IMR-90 (cell line): ENCODE measurements at regions not wholly inside any gene's neighbourhood (a gene's known extent, or its start where the extent isn't known, plus 50 kb on each side); places are given as distances from the start of the nearest gene placed in this dataset.

Source experiments
- ATAC-seq: fragments of 200-7000 bp; cut with Tn5 transposase; 2 replicates; pipeline ENCODE4 v1.9.1; 2020; ENCODE audit warnings: low read depth, mild to moderate bottlenecking, moderate library complexity
- BruUV-seq: library from RNA; stranded (reverse); fragments of 400-500 nt; replicated peaks from 2 replicates; lab custom pipeline; 2021; lab: Mats Ljungman, UMichigan
- CTCF ChIA-PET: fragments of 300-600 bp; formaldehyde crosslinking; extraction: SDS; loops from one replicate; lab custom pipeline; 2021; ENCODE audit warnings: antibody characterized with exemption; lab: Yijun Ruan, JAX
- POLR2A ChIA-PET: fragments of 300-600 bp; sonication (Branson Sonifier 250); formaldehyde crosslinking; loops from one replicate; lab custom pipeline; 2022; ENCODE audit warnings: antibody characterized with exemption; ENCODE audit not compliant: unreplicated experiment; lab: Charles Lee
- DNase-seq: peaks from one replicate; pipeline ENCODE4 v3.0.0; 2013
- H2AFZ ChIP-seq: replicated peaks from 2 replicates; pipeline ENCODE3; 2013; ENCODE audit warnings: low read length, mild to moderate bottlenecking; ENCODE audit not compliant: poor library complexity
- H2AK5ac ChIP-seq: 2 replicates; pipeline ENCODE4 v1.6.1; 2013; ENCODE audit warnings: low read depth, low read length, inconsistent platforms
- H2AK9ac ChIP-seq: replicated peaks from 2 replicates; pipeline ENCODE3; 2013; ENCODE audit warnings: mild to moderate bottlenecking, low read depth, low read length, moderate library complexity; ENCODE audit not compliant: poor library complexity
- H2BK120ac ChIP-seq: 2 replicates; pipeline ENCODE4 v1.6.1; 2013; ENCODE audit warnings: low read depth, low read length, inconsistent platforms
- H2BK15ac ChIP-seq: 3 replicates; pipeline ENCODE4 v1.6.1; 2013; ENCODE audit warnings: low read depth, low read length, inconsistent platforms
- H2BK20ac ChIP-seq: 2 replicates; pipeline ENCODE4 v1.6.1; 2013; ENCODE audit warnings: low read depth, mild to moderate bottlenecking, inconsistent platforms, low read length, moderate library complexity
- H2BK5ac ChIP-seq: 2 replicates; pipeline ENCODE4 v1.6.1; 2013; ENCODE audit warnings: mild to moderate bottlenecking, low read depth, low read length, inconsistent platforms; ENCODE audit not compliant: poor library complexity, severe bottlenecking
- H3K14ac ChIP-seq: replicated peaks from 2 replicates; pipeline ENCODE4 v1.6.1; 2013; ENCODE audit warnings: low read depth, low read length, inconsistent platforms
- H3K18ac ChIP-seq: 2 replicates; pipeline ENCODE4 v1.6.1; 2013; ENCODE audit warnings: low read depth, low read length, control low read depth
- H3K23ac ChIP-seq: 2 replicates; pipeline ENCODE4 v1.6.1; 2013; ENCODE audit warnings: low read depth, low read length, inconsistent platforms
- H3K27ac ChIP-seq: 2 replicates; pipeline ENCODE4 v1.5.1; 2013; ENCODE audit warnings: mild to moderate bottlenecking, control low read depth, low read length; ENCODE audit not compliant: insufficient read depth
- H3K27me3 ChIP-seq: 2 replicates; pipeline ENCODE4 v1.6.1; 2013; ENCODE audit warnings: low read length; ENCODE audit not compliant: control insufficient read depth, insufficient read depth
- H3K36me3 ChIP-seq: 2 replicates; pipeline ENCODE4 v1.6.1; 2013; ENCODE audit warnings: low read length, mixed read lengths; ENCODE audit not compliant: control insufficient read depth, insufficient read depth
- H3K4ac ChIP-seq: 2 replicates; pipeline ENCODE4 v1.6.1; 2013; ENCODE audit warnings: low read depth, low read length, inconsistent platforms
- H3K4me1 ChIP-seq: 2 replicates; pipeline ENCODE4 v1.6.1; 2013; ENCODE audit warnings: low read length, mixed read lengths; ENCODE audit not compliant: control insufficient read depth, insufficient read depth
- H3K4me2 ChIP-seq: 2 replicates; pipeline ENCODE4 v1.6.1; 2013; ENCODE audit warnings: low read depth, mild to moderate bottlenecking, control low read depth, low read length, moderate library complexity
- H3K4me3 ChIP-seq: 2 replicates; pipeline ENCODE4 v1.5.1; 2013; ENCODE audit warnings: low read depth, mild to moderate bottlenecking, control low read depth, low read length, moderate library complexity; ENCODE audit not compliant: insufficient read depth
- H3K56ac ChIP-seq: 2 replicates; pipeline ENCODE4 v1.6.1; 2013; ENCODE audit warnings: low read length, inconsistent platforms; ENCODE audit not compliant: insufficient read depth; ENCODE audit errors: extremely low read depth
- H3K79me1 ChIP-seq, 2 experiments: 2 replicates each; pipeline ENCODE4 v1.6.1; 2013; ENCODE audit warnings: low read length in 2 of 2, inconsistent platforms in 1 of 2, low read depth in 1 of 2
- H3K9ac ChIP-seq: 2 replicates; pipeline ENCODE4 v1.6.1; 2013; ENCODE audit warnings: low read depth, low read length, control low read depth
- H3K9me1 ChIP-seq: 2 replicates; pipeline ENCODE4 v1.6.1; 2013; ENCODE audit warnings: low read length, inconsistent platforms; ENCODE audit not compliant: insufficient read depth
- H3K9me3 ChIP-seq: 2 replicates; pipeline ENCODE4 v1.6.1; 2013; ENCODE audit warnings: low read length; ENCODE audit not compliant: control insufficient read depth, insufficient read depth
- H4K20me1 ChIP-seq: 2 replicates; pipeline ENCODE4 v1.6.1; 2013; ENCODE audit warnings: low read length, inconsistent platforms; ENCODE audit not compliant: insufficient read depth
- H4K5ac ChIP-seq: 2 replicates; pipeline ENCODE4 v1.6.1; 2013; ENCODE audit warnings: mild to moderate bottlenecking, low read depth, low read length, control low read depth
- H4K8ac ChIP-seq, 2 experiments: 2 replicates each; pipeline ENCODE4 v1.6.1; 2013; ENCODE audit warnings: low read depth in 2 of 2, low read length in 2 of 2, control low read depth in 1 of 2, inconsistent platforms in 1 of 2
- H4K91ac ChIP-seq: 2 replicates; pipeline ENCODE4 v1.6.1; 2013; ENCODE audit warnings: low read depth, low read length, inconsistent platforms; ENCODE audit not compliant: insufficient read depth
- BHLHE40 ChIP-seq: fragments of 150-350 bp; IDR thresholded peaks from 2 replicates; pipeline ENCODE4 v1.6.1; 2016; ENCODE audit warnings: mild to moderate bottlenecking, low read depth, low read length
- CEBPB ChIP-seq: IDR thresholded peaks from 2 replicates; pipeline ENCODE4 v1.6.1; 2012; ENCODE audit warnings: low read depth, low read length, improper control_type of control experiment
- CHD1 ChIP-seq: IDR thresholded peaks from 2 replicates; pipeline ENCODE4 v1.6.1; 2012; ENCODE audit warnings: low read depth, low read length, improper control_type of control experiment
- FOS ChIP-seq: fragments of 150-350 bp; IDR thresholded peaks from 2 replicates; pipeline ENCODE4 v1.6.1; 2016; ENCODE audit warnings: low read depth, low read length
- MAFK ChIP-seq: IDR thresholded peaks from 2 replicates; pipeline ENCODE4 v1.6.1; 2012; ENCODE audit warnings: low read depth, low read length, improper control_type of control experiment
- MAZ ChIP-seq: IDR thresholded peaks from 2 replicates; pipeline ENCODE4 v1.6.1; 2012; ENCODE audit warnings: low read depth, mild to moderate bottlenecking, low read length, improper control_type of control experiment, moderate library complexity, borderline replicate concordance
- MXI1 ChIP-seq: IDR thresholded peaks from 2 replicates; pipeline ENCODE4 v1.6.1; 2012; ENCODE audit warnings: low read depth, mild to moderate bottlenecking, low read length, moderate library complexity, borderline replicate concordance
- NFE2L2 ChIP-seq: fragments of 150-350 bp; IDR thresholded peaks from 2 replicates; pipeline ENCODE4 v1.6.1; 2016; ENCODE audit warnings: low read depth, mild to moderate bottlenecking, low read length
- POLR2A ChIP-seq: IDR thresholded peaks from 2 replicates; pipeline ENCODE4 v1.6.1; 2012; ENCODE audit warnings: mild to moderate bottlenecking, low read depth, low read length
- RAD21 ChIP-seq: IDR thresholded peaks from 2 replicates; pipeline ENCODE4 v1.6.1; 2012; ENCODE audit warnings: low read length, improper control_type of control experiment
- RCOR1 ChIP-seq: IDR thresholded peaks from 2 replicates; pipeline ENCODE4 v1.6.1; 2012; ENCODE audit warnings: mild to moderate bottlenecking, low read length, improper control_type of control experiment; ENCODE audit not compliant: insufficient replicate concordance
- RFX5 ChIP-seq: IDR thresholded peaks from 2 replicates; pipeline ENCODE4 v1.8.0; 2012; ENCODE audit warnings: low read depth, mild to moderate bottlenecking, low read length, moderate library complexity
- SMC3 ChIP-seq: fragments of 150-350 bp; IDR thresholded peaks from 2 replicates; pipeline ENCODE4 v1.6.1; 2016; ENCODE audit warnings: low read depth, mild to moderate bottlenecking, antibody characterized with exemption, low read length, moderate library complexity
- WGBS, 2 experiments: methylation state at CpG; one replicate each; pipeline versions ENCODE4 v1.1.5 to v1.1.7; 2013; ENCODE audit warnings: missing lambda C conversion rate in 2 of 2; ENCODE audit not compliant: insufficient read length in 1 of 2; ENCODE audit errors: extremely low coverage in 2 of 2; 5-methylcytosine and 5-hydroxymethylcytosine counted together
- dilution Hi-C: fragments of 300-500 bp; cut with HindIII; formaldehyde crosslinking; loops from one replicate; pipeline ENCODE4 v1.14.3; 2018; ENCODE audit warnings: low sequenced_read_pairs; ENCODE audit not compliant: unreplicated experiment
- in situ Hi-C: fragments of 300-500 bp; cut with MboI; formaldehyde crosslinking; loops from 3 replicates; pipeline ENCODE4 v1.14.3; 2019; ENCODE audit warnings: low sequenced_read_pairs, inconsistent platforms, mixed read lengths
- intact Hi-C: fragments of 100-400 bp; cut with micrococcal nuclease; formaldehyde crosslinking; loops from 2 replicates; pipeline ENCODE4 v1.10.0; 2022
- TF ChIP-seq, protein P1 (sequence below): fragments of 150-350 bp; IDR thresholded peaks from 2 replicates; pipeline ENCODE4 v1.6.1; 2016; ENCODE audit warnings: low read depth, mild to moderate bottlenecking, low read length, moderate library complexity, borderline replicate concordance
- TF ChIP-seq, protein P2 (sequence below): conservative IDR thresholded peaks from 2 replicates; pipeline ENCODE4 v1.5.1; 2012; ENCODE audit warnings: mild to moderate bottlenecking, low read depth, low read length, improper control_type of control experiment
- TF ChIP-seq, protein P3 (sequence below): fragments of 150-350 bp; IDR thresholded peaks from 2 replicates; pipeline ENCODE4 v1.6.1; 2017; ENCODE audit warnings: mild to moderate bottlenecking, antibody characterized with exemption, low read length, low read depth

DNA sequence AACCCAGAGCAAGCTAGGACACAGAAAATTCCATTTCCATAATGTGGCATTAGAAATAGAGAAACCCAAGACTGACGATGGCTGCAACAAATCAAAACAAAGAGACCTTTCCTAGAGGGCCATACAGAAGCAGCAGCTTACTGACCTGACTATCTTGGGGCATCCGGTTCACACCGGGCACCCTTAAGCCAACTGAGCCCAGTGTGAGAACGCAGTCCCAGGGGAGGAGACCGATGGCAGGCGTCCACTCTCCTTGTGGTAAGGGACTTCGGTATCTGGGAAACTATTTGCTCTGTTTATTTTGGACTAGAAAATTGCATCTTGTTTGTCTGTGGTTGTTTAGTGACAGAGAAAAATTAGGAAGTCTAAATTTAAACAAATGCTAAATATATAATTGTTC lies 244.8 kb upstream of the COPS8 start:
- Histone ChIP-seq H4K5ac (no peak overlapping the region), H3K18ac (no peak overlapping the region), H2BK120ac (no peak overlapping the region), H2BK20ac (no peak overlapping the region), H2BK15ac (no peak overlapping the region), H4K8ac (no peak overlapping the region), H4K91ac (no peak overlapping the region), H2AFZ (no peak overlapping the region), H2AK5ac (no peak overlapping the region), H3K4ac (no peak overlapping the region), H3K23ac (no peak overlapping the region), H2BK5ac (no peak overlapping the region), H3K27me3 (peaks cover 2% of the 10 kb centered on the region), H2AK9ac (no peak overlapping the region), H3K9me1 (no peaks in the 10 kb centered on the region), H3K4me3 (no peak overlapping the region), H3K9me3 (peaks cover 2% of the 10 kb centered on the region; the same call in 1 of the 2 replicates), H3K4me1 (no peaks in the 10 kb centered on the region), H3K36me3 (no peaks in the 10 kb centered on the region), H3K27ac (no peak overlapping the region), H3K79me1 (no peaks in the 10 kb centered on the region), H3K56ac (no peak overlapping the region), H3K14ac (no peak overlapping the region), H3K4me2 (no peak overlapping the region), H4K20me1 (no peaks in the 10 kb centered on the region), H3K9ac (no peak overlapping the region)
- TF ChIP-seq FOS, result no peak
- no peak for TF ChIP-seq POLR2A
- TF ChIP-seq, protein P1, sequence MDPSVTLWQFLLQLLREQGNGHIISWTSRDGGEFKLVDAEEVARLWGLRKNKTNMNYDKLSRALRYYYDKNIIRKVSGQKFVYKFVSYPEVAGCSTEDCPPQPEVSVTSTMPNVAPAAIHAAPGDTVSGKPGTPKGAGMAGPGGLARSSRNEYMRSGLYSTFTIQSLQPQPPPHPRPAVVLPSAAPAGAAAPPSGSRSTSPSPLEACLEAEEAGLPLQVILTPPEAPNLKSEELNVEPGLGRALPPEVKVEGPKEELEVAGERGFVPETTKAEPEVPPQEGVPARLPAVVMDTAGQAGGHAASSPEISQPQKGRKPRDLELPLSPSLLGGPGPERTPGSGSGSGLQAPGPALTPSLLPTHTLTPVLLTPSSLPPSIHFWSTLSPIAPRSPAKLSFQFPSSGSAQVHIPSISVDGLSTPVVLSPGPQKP, result no peak
- no peak for TF ChIP-seq MXI1
- TF ChIP-seq MAZ, result no peak
- TF ChIP-seq, protein P2, sequence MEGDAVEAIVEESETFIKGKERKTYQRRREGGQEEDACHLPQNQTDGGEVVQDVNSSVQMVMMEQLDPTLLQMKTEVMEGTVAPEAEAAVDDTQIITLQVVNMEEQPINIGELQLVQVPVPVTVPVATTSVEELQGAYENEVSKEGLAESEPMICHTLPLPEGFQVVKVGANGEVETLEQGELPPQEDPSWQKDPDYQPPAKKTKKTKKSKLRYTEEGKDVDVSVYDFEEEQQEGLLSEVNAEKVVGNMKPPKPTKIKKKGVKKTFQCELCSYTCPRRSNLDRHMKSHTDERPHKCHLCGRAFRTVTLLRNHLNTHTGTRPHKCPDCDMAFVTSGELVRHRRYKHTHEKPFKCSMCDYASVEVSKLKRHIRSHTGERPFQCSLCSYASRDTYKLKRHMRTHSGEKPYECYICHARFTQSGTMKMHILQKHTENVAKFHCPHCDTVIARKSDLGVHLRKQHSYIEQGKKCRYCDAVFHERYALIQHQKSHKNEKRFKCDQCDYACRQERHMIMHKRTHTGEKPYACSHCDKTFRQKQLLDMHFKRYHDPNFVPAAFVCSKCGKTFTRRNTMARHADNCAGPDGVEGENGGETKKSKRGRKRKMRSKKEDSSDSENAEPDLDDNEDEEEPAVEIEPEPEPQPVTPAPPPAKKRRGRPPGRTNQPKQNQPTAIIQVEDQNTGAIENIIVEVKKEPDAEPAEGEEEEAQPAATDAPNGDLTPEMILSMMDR, result no peak
- TF ChIP-seq RCOR1, result no peak
- TF ChIP-seq NFE2L2, result no peak
- TF ChIP-seq CHD1, result no peak
- TF ChIP-seq MAFK, result no peak
- TF ChIP-seq RFX5, result no peak
- TF ChIP-seq, protein P3, sequence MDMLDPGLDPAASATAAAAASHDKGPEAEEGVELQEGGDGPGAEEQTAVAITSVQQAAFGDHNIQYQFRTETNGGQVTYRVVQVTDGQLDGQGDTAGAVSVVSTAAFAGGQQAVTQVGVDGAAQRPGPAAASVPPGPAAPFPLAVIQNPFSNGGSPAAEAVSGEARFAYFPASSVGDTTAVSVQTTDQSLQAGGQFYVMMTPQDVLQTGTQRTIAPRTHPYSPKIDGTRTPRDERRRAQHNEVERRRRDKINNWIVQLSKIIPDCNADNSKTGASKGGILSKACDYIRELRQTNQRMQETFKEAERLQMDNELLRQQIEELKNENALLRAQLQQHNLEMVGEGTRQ, result no peak
- no peak for TF ChIP-seq RAD21
- no peak for TF ChIP-seq CEBPB
- no peak for TF ChIP-seq SMC3
- TF ChIP-seq BHLHE40, result no peak
- dilution Hi-C loops, result no loop called here
- POLR2A ChIA-PET, result no interaction called here
- DNase-seq (no peak), ATAC-seq (no peak)
- CTCF ChIA-PET, result no interaction called here
- in situ Hi-C loops, result no loop called here
- intact Hi-C loops, result no loop called here
- no TSS peak for BruUV-seq
- WGBS, 2 experiments, result no CpG with 5 or more reads among the region's 7 CpGs
